ENCODE measurements at regions not wholly inside any gene's neighbourhood (a gene's known extent, or its start where the extent isn't known, plus 50 kb on each side); places are given as distances from the start of the nearest gene placed in this dataset.
"Not testable (repeated sequence)": the region's sequence is repeated elsewhere in the genome, so short reads cannot be mapped to it uniquely, and the experiment has no call there.

- no peak for DNase-seq
Observed at GRCh38 chr4:82084747-82085146, 289.0 kb downstream of the HNRNPD start.

- not testable (repeated sequence) for DNase-seq
Observed at GRCh38 chr4:82077471-82077995, 296.3 kb downstream of the HNRNPD start.

GRCh38 chr4:82076809-82077208, 297.0 kb downstream of the HNRNPD start:
- no peak for DNase-seq

- DNase-seq, result no peak
Observed at GRCh38 chr4:82076359-82076758, 297.4 kb downstream of the HNRNPD start.

GRCh38 chr4:82071951-82072350, 301.8 kb downstream of the HNRNPD start:
- no peak for DNase-seq

- DNase-seq, result no peak
Observed at GRCh38 chr4:82069883-82070638, 303.7 kb downstream of the HNRNPD start.

- DNase-seq, result no peak
Observed at GRCh38 chr4:82063017-82063416, 310.8 kb downstream of the HNRNPD start.

- DNase-seq, result no peak
Observed at GRCh38 chr4:82057990-82058544, 315.7 kb downstream of the HNRNPD start.

GRCh38 chr4:82055156-82055555, 318.6 kb downstream of the HNRNPD start:
- no peak for DNase-seq

GRCh38 chr4:82053396-82053795, 320.4 kb downstream of the HNRNPD start:
- no peak for DNase-seq

- DNase-seq, result no peak
Observed at GRCh38 chr4:82050796-82051195, 323.0 kb downstream of the HNRNPD start.

- DNase-seq, result no peak
Observed at GRCh38 chr4:82049294-82049693, 324.5 kb downstream of the HNRNPD start.

GRCh38 chr4:82047731-82048130, 326.1 kb downstream of the HNRNPD start:
- no peak for DNase-seq

GRCh38 chr4:82046796-82047195, 327.0 kb downstream of the HNRNPD start:
- DNase-seq, result no peak

GRCh38 chr4:82045267-82045666, 328.5 kb downstream of the HNRNPD start:
- no peak for DNase-seq

- peak; percentile 64 to 77 for DNase-seq
Observed at GRCh38 chr4:82044141-82044993, 329.4 kb downstream of the HNRNPD start.

GRCh38 chr4:82043809-82044137, 330.0 kb downstream of the HNRNPD start:
- no peak for DNase-seq

GRCh38 chr4:82043081-82043808, 330.5 kb downstream of the HNRNPD start:
- no peak for DNase-seq

- no peak for DNase-seq
Observed at GRCh38 chr4:82042042-82042441, 331.7 kb downstream of the HNRNPD start.

GRCh38 chr4:82038936-82039335, 334.9 kb downstream of the HNRNPD start:
- no peak for DNase-seq

- DNase-seq, result no peak
Observed at GRCh38 chr4:82036181-82036580, 337.6 kb downstream of the HNRNPD start.

GRCh38 chr4:82034878-82035277, 338.9 kb downstream of the HNRNPD start:
- DNase-seq, result no peak

All from right lung (tissue), 2 donors.